Neuronal stem cell (in vitro differentiated cells): ENCODE measurements at regions not wholly inside any gene's neighbourhood (a gene's known extent, or its start where the extent isn't known, plus 50 kb on each side); places are given as distances from the start of the nearest gene placed in this dataset.

Source experiments
- DNase-seq: peaks from one replicate; pipeline ENCODE4 v3.0.0-alpha.2; 2013; ENCODE audit warnings: low spot score
- H2AFZ ChIP-seq: one replicate; pipeline ENCODE4 v1.6.1; 2013; ENCODE audit warnings: mild to moderate bottlenecking, low read length, inconsistent platforms
- H2AK5ac ChIP-seq: 2 replicates; pipeline ENCODE4 v1.6.1; 2013; ENCODE audit warnings: low read depth, mild to moderate bottlenecking, inconsistent platforms, low read length, moderate library complexity, mixed read lengths
- H2BK120ac ChIP-seq: 2 replicates; pipeline ENCODE4 v1.6.1; 2013; ENCODE audit warnings: low read depth, mild to moderate bottlenecking, inconsistent platforms, low read length, moderate library complexity, mixed read lengths
- H2BK12ac ChIP-seq: one replicate; pipeline ENCODE4 v1.6.1; 2013; ENCODE audit warnings: low read length, inconsistent platforms
- H2BK15ac ChIP-seq: 2 replicates; pipeline ENCODE4 v1.6.1; 2013; ENCODE audit warnings: mild to moderate bottlenecking, low read length, inconsistent platforms, mixed read lengths
- H2BK5ac ChIP-seq: one replicate; pipeline ENCODE4 v1.6.1; 2013; ENCODE audit warnings: inconsistent platforms, mild to moderate bottlenecking, low read length, moderate library complexity
- H3K14ac ChIP-seq: one replicate; pipeline ENCODE4 v1.6.1; 2013; ENCODE audit warnings: low read length, inconsistent platforms
- H3K18ac ChIP-seq: 2 replicates; pipeline ENCODE4 v1.6.1; 2013; ENCODE audit warnings: low read length, inconsistent platforms
- H3K23ac ChIP-seq: 2 replicates; pipeline ENCODE4 v1.6.1; 2013; ENCODE audit warnings: low read depth, mild to moderate bottlenecking, mixed read lengths, low read length, inconsistent platforms; ENCODE audit not compliant: poor library complexity
- H3K27ac ChIP-seq: replicated peaks from 3 replicates; pipeline ENCODE4 v1.5.1; 2013; ENCODE audit warnings: low read length, inconsistent platforms
- H3K27me3 ChIP-seq, 3 experiments: 2 replicates each; pipeline ENCODE4 v1.6.1; 2013; ENCODE audit warnings: low read length in 3 of 3, mild to moderate bottlenecking in 2 of 3, inconsistent platforms in 1 of 3, low read depth in 1 of 3, mixed read lengths in 1 of 3, moderate library complexity in 1 of 3; ENCODE audit not compliant: control insufficient read depth in 3 of 3, insufficient read depth in 3 of 3
- H3K36me3 ChIP-seq, 2 donors: replicated peaks in 1 of 2; 2 replicates each; pipeline ENCODE4 v1.6.1; 2013; ENCODE audit warnings: low read length in 2 of 2; ENCODE audit not compliant: control insufficient read depth in 2 of 2, insufficient read depth in 2 of 2
- H3K4ac ChIP-seq: 2 replicates; pipeline ENCODE4 v1.6.1; 2013; ENCODE audit warnings: inconsistent platforms, mild to moderate bottlenecking, low read length, moderate library complexity
- H3K4me1 ChIP-seq, 2 donors: 1 replicate in 1 of 2; 2 replicates in 1 of 2; pipeline ENCODE4 v1.6.1; 2013; ENCODE audit warnings: low read length in 2 of 2, low read depth in 1 of 2; ENCODE audit not compliant: control insufficient read depth in 2 of 2, insufficient read depth in 1 of 2
- H3K4me2 ChIP-seq: one replicate; pipeline ENCODE4 v1.6.1; 2013; ENCODE audit warnings: mild to moderate bottlenecking, low read length, inconsistent platforms; ENCODE audit not compliant: insufficient read depth, poor library complexity, severe bottlenecking
- H3K4me3 ChIP-seq, 2 donors: 2 replicates each; pipeline ENCODE4 v1.5.1; 2013; ENCODE audit warnings: low read length in 2 of 2, mild to moderate bottlenecking in 2 of 2, inconsistent platforms in 1 of 2, moderate library complexity in 1 of 2
- H3K79me1 ChIP-seq: one replicate; pipeline ENCODE4 v1.6.1; 2013; ENCODE audit warnings: low read depth, mild to moderate bottlenecking, inconsistent platforms, low read length, moderate library complexity
- H3K9ac ChIP-seq: one replicate; pipeline ENCODE4 v1.6.1; 2013; ENCODE audit warnings: mild to moderate bottlenecking, low read depth, low read length, inconsistent platforms; ENCODE audit not compliant: poor library complexity
- H3K9me3 ChIP-seq, 2 donors: replicated peaks in 1 of 2; 2 replicates each; pipeline versions ENCODE3 to v1.6.1; 2013; ENCODE audit warnings: low read length in 2 of 2, mild to moderate bottlenecking in 2 of 2, inconsistent platforms in 1 of 2, low read depth in 1 of 2, mixed read lengths in 1 of 2, moderate library complexity in 1 of 2; ENCODE audit not compliant: control insufficient read depth in 2 of 2, insufficient read depth in 1 of 2
- H4K8ac ChIP-seq: one replicate; pipeline ENCODE4 v1.6.1; 2013; ENCODE audit warnings: low read depth, mild to moderate bottlenecking, inconsistent platforms, low read length, moderate library complexity
- H4K91ac ChIP-seq: one replicate; pipeline ENCODE4 v1.6.1; 2013; ENCODE audit warnings: low read length, low read depth, mild to moderate bottlenecking, inconsistent platforms; ENCODE audit not compliant: poor library complexity
- WGBS, 2 donors: extraction: QIAGEN DNeasy Blood & Tissue Kit; methylation state at CpG; one replicate each; pipeline ENCODE4 v1.1.7; 2013; ENCODE audit warnings: missing lambda C conversion rate in 2 of 2, mixed read lengths in 1 of 2; ENCODE audit not compliant: insufficient read length in 2 of 2, insufficient replicate concordance in 1 of 2; ENCODE audit errors: extremely low coverage in 2 of 2; 5-methylcytosine and 5-hydroxymethylcytosine counted together

- Histone ChIP-seq H2BK120ac (no peak overlapping the region), H3K79me1 (no peaks in the 10 kb centered on the region), H3K27ac (no peak overlapping the region), H3K4me3 (no peak overlapping the region), H3K23ac (no peak overlapping the region), H4K91ac (no peak overlapping the region), H2AK5ac (no peak overlapping the region), H2BK12ac (no peak overlapping the region), H4K8ac (no peak overlapping the region), H3K27me3 (no peaks in the 10 kb centered on the region), H2BK15ac (no peak overlapping the region), H3K18ac (no peak overlapping the region), H3K9me3 (no peaks in the 10 kb centered on the region), H3K9ac (no peak overlapping the region), H3K36me3 (no peaks in the 10 kb centered on the region), H3K4me1 (no peaks in the 10 kb centered on the region), H3K4ac (no peak overlapping the region), H3K14ac (no peak overlapping the region), H2BK5ac (no peak overlapping the region), H3K4me2 (no peak overlapping the region), H2AFZ (no peak overlapping the region)
- DNase-seq, result no peak
- WGBS, 2 donors, result no CpG with 5 or more reads among the region's 2 CpGs
Measured at GRCh38 chr1:170789063-170789462, 125.1 kb downstream of the PRRX1 start.

GRCh38 chr1:170790175-170790574, 126.2 kb downstream of the PRRX1 start:
- Histone ChIP-seq H3K27ac (no peak overlapping the region), H3K4me1 (no peaks in the 10 kb centered on the region), H3K9me3 (no peaks in the 10 kb centered on the region), H3K23ac (no peak overlapping the region), H3K79me1 (no peaks in the 10 kb centered on the region), H3K14ac (no peak overlapping the region), H2BK120ac (no peak overlapping the region), H2AK5ac (no peak overlapping the region), H2BK15ac (no peak overlapping the region), H2AFZ (no peak overlapping the region), H3K4me3 (no peak overlapping the region), H4K8ac (no peak overlapping the region), H3K27me3 (no peaks in the 10 kb centered on the region), H3K4ac (no peak overlapping the region), H3K18ac (no peak overlapping the region), H3K4me2 (no peak overlapping the region), H2BK5ac (no peak overlapping the region), H3K9ac (no peak overlapping the region), H3K36me3 (no peaks in the 10 kb centered on the region), H2BK12ac (no peak overlapping the region), H4K91ac (no peak overlapping the region)
- no CpG with 5 or more reads among the region's 2 CpGs for WGBS, 2 donors
- DNase-seq, result no peak

- no peak overlapping the region for H3K4ac ChIP-seq
- H3K36me3 ChIP-seq, result no peaks in the 10 kb centered on the region
- H2BK12ac ChIP-seq, result no peak overlapping the region
- no peak overlapping the region for H3K14ac ChIP-seq
- H3K27me3 ChIP-seq, result no peaks in the 10 kb centered on the region
- H4K91ac ChIP-seq, result no peak overlapping the region
- no peak overlapping the region for H3K9ac ChIP-seq
- H2BK15ac ChIP-seq, result no peak overlapping the region
- no peak for DNase-seq
- H4K8ac ChIP-seq, result no peak overlapping the region
- no CpG with 5 or more reads among the region's 3 CpGs for WGBS, 2 donors
- no peaks in the 10 kb centered on the region for H3K9me3 ChIP-seq
- no peaks in the 10 kb centered on the region for H3K79me1 ChIP-seq
- no peak overlapping the region for H2AK5ac ChIP-seq
- no peak overlapping the region for H3K4me3 ChIP-seq
- no peak overlapping the region for H3K27ac ChIP-seq
- no peak overlapping the region for H3K23ac ChIP-seq
- H3K4me2 ChIP-seq, result no peak overlapping the region
- no peak overlapping the region for H2BK5ac ChIP-seq
- no peak overlapping the region for H2AFZ ChIP-seq
- H3K18ac ChIP-seq, result no peak overlapping the region
- H3K4me1 ChIP-seq, result no peaks in the 10 kb centered on the region
- H2BK120ac ChIP-seq, result no peak overlapping the region
Measured at GRCh38 chr1:170790651-170791071, 126.7 kb downstream of the PRRX1 start.

- no peak overlapping the region for H2BK15ac ChIP-seq
- no peaks in the 10 kb centered on the region for H3K27me3 ChIP-seq
- H4K91ac ChIP-seq, result no peak overlapping the region
- no peaks in the 10 kb centered on the region for H3K9me3 ChIP-seq
- H3K36me3 ChIP-seq, result no peaks in the 10 kb centered on the region
- H3K23ac ChIP-seq, result no peak overlapping the region
- H3K9ac ChIP-seq, result no peak overlapping the region
- no peak overlapping the region for H3K14ac ChIP-seq
- WGBS, 2 donors, result no CpG with 5 or more reads among the region's 5 CpGs
- H2BK120ac ChIP-seq, result no peak overlapping the region
- no peak overlapping the region for H3K18ac ChIP-seq
- no peak overlapping the region for H4K8ac ChIP-seq
- no peak overlapping the region for H3K4me3 ChIP-seq
- no peak overlapping the region for H2AFZ ChIP-seq
- no peak overlapping the region for H3K27ac ChIP-seq
- no peak overlapping the region for H2AK5ac ChIP-seq
- H2BK12ac ChIP-seq, result no peak overlapping the region
- H3K79me1 ChIP-seq, result no peaks in the 10 kb centered on the region
- H3K4me2 ChIP-seq, result no peak overlapping the region
- DNase-seq, result no peak
- peaks cover 0 to 2% of the 10 kb centered on the region in 2 donors for H3K4me1 ChIP-seq
- no peak overlapping the region for H3K4ac ChIP-seq
- H2BK5ac ChIP-seq, result no peak overlapping the region
Measured at GRCh38 chr1:170791941-170792340, 128.0 kb downstream of the PRRX1 start.
